ENCODE measurements at regions not wholly inside any gene's neighbourhood (a gene's known extent, or its start where the extent isn't known, plus 50 kb on each side); places are given as distances from the start of the nearest gene placed in this dataset.

DNA sequence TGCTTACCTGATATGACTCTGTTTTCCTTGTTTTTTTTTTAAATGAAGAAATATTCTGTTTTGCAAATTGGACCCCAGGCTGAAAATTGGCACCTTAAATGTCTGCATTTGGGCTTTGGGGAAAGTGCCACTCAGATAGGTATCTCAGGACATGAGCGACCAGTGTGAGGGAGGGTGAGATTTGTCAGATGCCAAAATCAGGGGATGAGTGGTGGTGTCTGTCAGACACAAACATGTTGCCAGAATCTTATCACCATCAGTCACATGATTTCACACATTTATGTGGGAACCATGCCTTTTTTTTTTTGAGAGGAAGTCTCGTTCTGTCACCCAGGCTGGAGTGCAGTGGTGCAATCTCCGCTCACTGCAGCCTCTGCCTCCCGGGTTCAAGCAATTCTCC lies 75.6 kb upstream of the OSBPL11 start:
- DNase-seq: no peak
- Histone ChIP-seq H3K27ac (ENCODE audit: low read depth in 1 of 2, low read length in 2 of 2) (no peak overlapping the region), H2AFZ (ENCODE audit: insufficient read depth, low read depth, low read length, poor library complexity, severe bottlenecking) (no peak overlapping the region), H3K36me3 (replicated peaks in 1 of 2; ENCODE audit: control insufficient read depth in 1 of 2, insufficient read depth in 2 of 2, low read length in 2 of 2) (no peaks in the 10 kb centered on the region), H3K4me1 (ENCODE audit: control insufficient read depth in 1 of 2, insufficient read depth in 2 of 2, low read length in 2 of 2) (no peaks in the 10 kb centered on the region), H3K9ac (ENCODE audit: insufficient read depth, low read length, poor library complexity, severe bottlenecking) (no peak overlapping the region), H3K4me3 (replicated peaks in 1 of 3; ENCODE audit: low read depth in 2 of 3, low read length in 3 of 3) (no peak overlapping the region), H3K27me3 (ENCODE audit: control insufficient read depth in 2 of 2, insufficient read depth in 2 of 2, low read length in 2 of 2) (no peaks in the 10 kb centered on the region), H3K4me2 (replicated peaks; ENCODE audit: extremely low read depth, low read length, poor library complexity, severe bottlenecking) (no peak overlapping the region), H3K79me2 (ENCODE audit: insufficient read depth, low read length) (no peaks in the 10 kb centered on the region), H4K20me1 (ENCODE audit: insufficient read depth, low read length) (no peaks in the 10 kb centered on the region), H3K9me3 (replicated peaks in 1 of 2; ENCODE audit: control insufficient read depth in 1 of 2, insufficient read depth in 1 of 2, low read length in 2 of 2) (no peaks in the 10 kb centered on the region)
- no peak overlapping the region for H3K4me3 Mint-ChIP-seq
- no peaks in the 10 kb centered on the region for H3K36me3 Mint-ChIP-seq
- peaks cover 0 to 3% (median 0%) of the 10 kb centered on the region in 3 donors for H3K27me3 Mint-ChIP-seq (ENCODE audit: low read depth in 3 of 3)
- H3K27ac Mint-ChIP-seq: no peak overlapping the region
- 71% methylated on average over 2 of the region's 4 CpGs for WGBS (ENCODE audit: insufficient coverage)
- intact Hi-C loops (cut with micrococcal nuclease): loop anchor here in 1 of 2 donors (10.0 kb wide), 1 partner anchor 1504 kb away; no protein-coding TSS in a partner anchor
- no peaks in the 10 kb centered on the region for H3K4me1 Mint-ChIP-seq
- TF ChIP-seq, protein P1, sequence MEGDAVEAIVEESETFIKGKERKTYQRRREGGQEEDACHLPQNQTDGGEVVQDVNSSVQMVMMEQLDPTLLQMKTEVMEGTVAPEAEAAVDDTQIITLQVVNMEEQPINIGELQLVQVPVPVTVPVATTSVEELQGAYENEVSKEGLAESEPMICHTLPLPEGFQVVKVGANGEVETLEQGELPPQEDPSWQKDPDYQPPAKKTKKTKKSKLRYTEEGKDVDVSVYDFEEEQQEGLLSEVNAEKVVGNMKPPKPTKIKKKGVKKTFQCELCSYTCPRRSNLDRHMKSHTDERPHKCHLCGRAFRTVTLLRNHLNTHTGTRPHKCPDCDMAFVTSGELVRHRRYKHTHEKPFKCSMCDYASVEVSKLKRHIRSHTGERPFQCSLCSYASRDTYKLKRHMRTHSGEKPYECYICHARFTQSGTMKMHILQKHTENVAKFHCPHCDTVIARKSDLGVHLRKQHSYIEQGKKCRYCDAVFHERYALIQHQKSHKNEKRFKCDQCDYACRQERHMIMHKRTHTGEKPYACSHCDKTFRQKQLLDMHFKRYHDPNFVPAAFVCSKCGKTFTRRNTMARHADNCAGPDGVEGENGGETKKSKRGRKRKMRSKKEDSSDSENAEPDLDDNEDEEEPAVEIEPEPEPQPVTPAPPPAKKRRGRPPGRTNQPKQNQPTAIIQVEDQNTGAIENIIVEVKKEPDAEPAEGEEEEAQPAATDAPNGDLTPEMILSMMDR (IDR thresholded peaks at IDR 0.05): no peak
- H3K9me3 Mint-ChIP-seq: peaks cover 3 to 5% (median 3%) of the 10 kb centered on the region in 7 donors

DNA sequence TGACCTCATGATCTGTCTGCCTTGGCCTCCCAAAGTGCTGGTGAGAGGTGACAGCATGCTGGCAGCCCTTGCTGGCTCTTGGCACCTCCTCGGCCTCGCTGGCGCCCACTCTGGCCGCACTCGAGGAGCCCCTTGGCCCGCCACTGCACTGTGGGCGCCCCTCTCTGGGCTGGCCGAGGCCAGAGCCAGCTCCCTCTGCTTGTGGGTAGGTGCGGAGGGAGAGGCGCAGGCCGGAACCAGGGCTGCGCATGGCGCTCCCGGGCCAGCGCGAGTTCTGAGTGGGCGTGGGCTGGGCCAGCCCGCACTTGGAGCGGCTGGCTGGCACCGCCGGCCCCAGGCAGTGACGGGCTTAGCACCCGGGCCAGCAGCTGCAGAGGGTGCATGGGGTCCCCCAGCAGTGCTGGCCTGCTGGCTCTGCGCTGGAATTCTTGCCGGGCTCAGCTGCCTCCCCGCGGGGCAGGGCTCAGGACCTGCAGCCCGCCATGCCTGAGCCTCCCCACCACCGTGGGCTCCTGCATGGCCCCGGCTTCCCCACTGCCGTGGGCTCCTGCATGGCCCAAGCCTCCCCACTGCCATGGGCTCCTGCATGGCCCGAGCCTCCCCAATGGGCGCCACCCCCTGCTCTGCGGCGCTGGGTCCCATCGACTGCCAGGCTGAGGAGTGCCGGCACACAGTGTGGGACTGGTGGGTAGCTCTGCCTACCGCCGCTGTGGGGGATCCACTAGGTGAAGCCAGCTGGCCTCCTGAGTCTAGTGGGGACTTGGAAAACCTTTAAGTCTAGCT lies 76.4 kb upstream of the OSBPL11 start:
- Histone ChIP-seq H3K4me1 (ENCODE audit: control insufficient read depth in 1 of 2, insufficient read depth in 2 of 2, low read length in 2 of 2) (no peaks in the 10 kb centered on the region), H3K4me3 (replicated peaks in 1 of 3; ENCODE audit: low read depth in 2 of 3, low read length in 3 of 3) (no peak overlapping the region), H3K27me3 (ENCODE audit: control insufficient read depth in 2 of 2, insufficient read depth in 2 of 2, low read length in 2 of 2) (no peaks in the 10 kb centered on the region), H3K4me2 (replicated peaks; ENCODE audit: extremely low read depth, low read length, poor library complexity, severe bottlenecking) (no peak overlapping the region), H3K79me2 (ENCODE audit: insufficient read depth, low read length) (no peaks in the 10 kb centered on the region), H3K36me3 (replicated peaks in 1 of 2; ENCODE audit: control insufficient read depth in 1 of 2, insufficient read depth in 2 of 2, low read length in 2 of 2) (no peaks in the 10 kb centered on the region), H3K9ac (ENCODE audit: insufficient read depth, low read length, poor library complexity, severe bottlenecking) (no peak overlapping the region), H3K27ac (ENCODE audit: low read depth in 1 of 2, low read length in 2 of 2) (no peak overlapping the region), H3K9me3 (replicated peaks in 1 of 2; ENCODE audit: control insufficient read depth in 1 of 2, insufficient read depth in 1 of 2, low read length in 2 of 2) (no peaks in the 10 kb centered on the region), H4K20me1 (ENCODE audit: insufficient read depth, low read length) (no peaks in the 10 kb centered on the region), H2AFZ (ENCODE audit: insufficient read depth, low read depth, low read length, poor library complexity, severe bottlenecking) (no peak overlapping the region)
- intact Hi-C loops (cut with micrococcal nuclease): loop anchor here in 1 of 2 donors (10.0 kb wide), 1 partner anchor 1503 kb away; no protein-coding TSS in a partner anchor
- Mint-ChIP-seq H3K36me3 (no peaks in the 10 kb centered on the region), H3K9me3 (peaks cover 3 to 5% (median 3%) of the 10 kb centered on the region in 7 donors), H3K4me1 (no peaks in the 10 kb centered on the region), H3K4me3 (no peak overlapping the region), H3K27ac (no peak overlapping the region), H3K27me3 (ENCODE audit: low read depth in 3 of 3) (peaks cover 0 to 4% (median 0%) of the 10 kb centered on the region in 3 donors)
- DNase-seq: no peak
- 96% methylated on average over 33 of the region's 39 CpGs for WGBS (ENCODE audit: insufficient coverage)
- TF ChIP-seq, protein P1 (IDR thresholded peaks at IDR 0.05): no peak
